ENCODE measurements at regions not wholly inside any gene's neighbourhood (a gene's known extent, or its start where the extent isn't known, plus 50 kb on each side); places are given as distances from the start of the nearest gene placed in this dataset.

- Histone ChIP-seq H3K36me3 (ENCODE audit: control insufficient read depth, insufficient read depth, low read length) (no peaks in the 10 kb centered on the region), H3K4me3 (ENCODE audit: low read depth, low read length) (no peak overlapping the region), H3K27me3 (ENCODE audit: control insufficient read depth, insufficient read depth, low read length) (no peaks in the 10 kb centered on the region)
- no peak for TF ChIP-seq CTCF (IDR thresholded peaks at IDR 0.05; ENCODE audit: insufficient read depth, low read depth, low read length)
- no peak for DNase-seq (ENCODE audit: low read depth)
- ChIA-PET CTCF (interaction anchor here (1.2 kb wide), 1 partner anchor 17 kb away, joined by 5 read pairs; no protein-coding TSS in a partner anchor), POLR2A (no interaction called here)
These were observed 49.9 kb upstream of the FZD7 start for GRCh38 chr2:201983800-201984199.
